ENCODE measurements at regions not wholly inside any gene's neighbourhood (a gene's known extent, or its start where the extent isn't known, plus 50 kb on each side); places are given as distances from the start of the nearest gene placed in this dataset.

- WGBS, 2 experiments (ENCODE audit: extremely low coverage in 1 of 2, insufficient coverage in 1 of 2, insufficient read length in 1 of 2, insufficient replicate concordance in 2 of 2, low coverage in 1 of 2, low lambda C conversion rate in 2 of 2, missing lambda C conversion rate in 1 of 2) = 69% methylated on average over 3 of the region's 3 CpGs; no CpG with 5 or more reads in 1 of the 2 experiments
- no peaks in the 10 kb centered on the region for H3K27me3 ChIP-seq (replicated peaks in 1 of 4; ENCODE audit: control insufficient read depth in 3 of 4, extremely low read depth in 1 of 4, insufficient read depth in 3 of 4, low read length in 3 of 4)
- FAIRE-seq = no peak
- H3K4me3 ChIP-seq (ENCODE audit: extremely low read depth in 1 of 4, insufficient read depth in 2 of 4, low read depth in 3 of 4, low read length in 4 of 4) = no peak overlapping the region
- H2AFZ ChIP-seq (ENCODE audit: low read length) = peak overlapping the region; percentile 45; the same call in 1 of the 2 replicates
- ChIA-PET POLR2A (ENCODE audit: partially characterized antibody) (no interaction called here), CTCF (ENCODE audit: partially characterized antibody) (interaction anchor here (0.8 to 2.3 kb wide), 6 partner anchors 13 to 126 kb away, joined by 3 to 7 read pairs (median 4); no protein-coding TSS in a partner anchor)
- DNase-seq (ENCODE audit: low read depth in 1 of 2, low spot score in 2 of 2) = no peak
- no peaks in the 10 kb centered on the region for H3K79me2 ChIP-seq (ENCODE audit: control insufficient read depth in 1 of 2, insufficient read depth in 2 of 2, low read length in 2 of 2)
- H3K4me2 ChIP-seq (ENCODE audit: insufficient read depth in 1 of 2, low read depth in 2 of 2, low read length in 2 of 2) = no peak overlapping the region
- H4K8ac ChIP-seq (ENCODE audit: extremely low read depth, insufficient read depth, low read length) = no peak overlapping the region
- no peak overlapping the region for H3K18ac ChIP-seq (ENCODE audit: extremely low read depth, low read length)
- no peaks in the 10 kb centered on the region for H3K23me2 ChIP-seq (ENCODE audit: low read depth, low read length)
- no peaks in the 10 kb centered on the region for H3K9me3 ChIP-seq (ENCODE audit: insufficient read depth in 2 of 2, low read depth in 1 of 2, low read length in 1 of 2)
- H2BK120ac ChIP-seq (replicated peaks; ENCODE audit: low read depth, low read length) = no peak overlapping the region
- no peak overlapping the region for H3K14ac ChIP-seq (ENCODE audit: insufficient read length)
- no peak overlapping the region for H2BK15ac ChIP-seq (ENCODE audit: low read length)
- H3K56ac ChIP-seq (replicated peaks; ENCODE audit: insufficient read length, low read depth, low read length) = no peak overlapping the region
- H4K91ac ChIP-seq (replicated peaks; ENCODE audit: insufficient read length, low read length) = no peak overlapping the region
- no peak overlapping the region for H2BK12ac ChIP-seq (ENCODE audit: low read depth, low read length)
- H3K27ac ChIP-seq (ENCODE audit: low read depth, low read length) = no peak overlapping the region
- H3K79me1 ChIP-seq (ENCODE audit: low read depth, low read length) = no peaks in the 10 kb centered on the region
- no peak overlapping the region for H4K5ac ChIP-seq (ENCODE audit: insufficient read length, low read depth, low read length)
- H2BK5ac ChIP-seq (ENCODE audit: low read depth, low read length) = no peak overlapping the region
- peaks cover 0 to 3% (median 0%) of the 10 kb centered on the region in 4 experiments; a peak in 2 of 7 replicates for H3K4me1 ChIP-seq (replicated peaks in 1 of 4; ENCODE audit: control insufficient read depth in 3 of 4, insufficient read depth in 4 of 4, low read length in 3 of 4)
- 0 out of 4 replicates have a peak, but pooled peaks of 1 of the 2 experiments have one; percentile 5 for TF ChIP-seq RAD21 (IDR thresholded peaks at IDR 0.05 in 1 of 2, conservative IDR thresholded peaks at IDR 0.05 in 1 of 2; ENCODE audit: low read depth in 2 of 2, low read length in 2 of 2)
- TF ChIP-seq SRF (IDR thresholded peaks at IDR 0.05; ENCODE audit: low read depth, low read length) = no peak
- 0 out of 2 replicates have a peak, but pooled peaks have one; percentile 28 for TF ChIP-seq TEAD4 (IDR thresholded peaks at IDR 0.05; ENCODE audit: low read depth, low read length)
- no peak for TF ChIP-seq HDAC6 (IDR thresholded peaks at IDR 0.05; ENCODE audit: low read depth, low read length)
- no peak for TF ChIP-seq CHD2 (IDR thresholded peaks at IDR 0.05; ENCODE audit: low read length)
- no peak for TF ChIP-seq HDAC2 (IDR thresholded peaks at IDR 0.05; ENCODE audit: borderline replicate concordance in 1 of 2, low read depth in 2 of 2, low read length in 2 of 2)
- no peak for TF ChIP-seq CTBP2 (IDR thresholded peaks at IDR 0.05; ENCODE audit: borderline replicate concordance, insufficient read depth, insufficient read length, low read length)
- H3K4ac ChIP-seq (replicated peaks; ENCODE audit: insufficient read length, low read depth, low read length) = no peak overlapping the region
- H3K23ac ChIP-seq (ENCODE audit: insufficient read length) = no peak overlapping the region
- no peak overlapping the region for H2BK20ac ChIP-seq (ENCODE audit: low read length)
- H2AK5ac ChIP-seq (ENCODE audit: low read depth, low read length) = no peak overlapping the region
- H4K20me1 ChIP-seq (replicated peaks in 1 of 2; ENCODE audit: control insufficient read depth in 1 of 2, insufficient read depth in 2 of 2, low read length in 2 of 2) = no peaks in the 10 kb centered on the region
- no peaks in the 10 kb centered on the region for H3K36me3 ChIP-seq (ENCODE audit: control insufficient read depth in 2 of 4, insufficient read depth in 4 of 4, low read length in 3 of 4)
- no peak overlapping the region for H3K9ac ChIP-seq (replicated peaks in 1 of 4; ENCODE audit: extremely low read depth in 1 of 4, low read depth in 3 of 4, low read length in 3 of 4)
These were observed 115.0 kb downstream of the NR1D2 start for GRCh38 chr3:24060055-24060454.

All from H1 (cell line).